ENCODE measurements at regions not wholly inside any gene's neighbourhood (a gene's known extent, or its start where the extent isn't known, plus 50 kb on each side); places are given as distances from the start of the nearest gene placed in this dataset.

GRCh38 chr4:28654618-28655017 is 1794.0 kb downstream of the STIM2 start:
- TF ChIP-seq CTCF (IDR thresholded peaks at IDR 0.05) (no peak), POLR2A (IDR thresholded peaks at IDR 0.05) (no peak)
- no peak overlapping the region for H3K27ac ChIP-seq
- H3K27me3 ChIP-seq = no peaks in the 10 kb centered on the region
- no peaks in the 10 kb centered on the region for H3K36me3 ChIP-seq (replicated peaks in 1 of 2; ENCODE audit: insufficient read depth in 1 of 2, low read depth in 2 of 2)
- H3K4me1 ChIP-seq = no peaks in the 10 kb centered on the region
- WGBS, 2 donors = 39 to 54% methylated on average over 3 of the region's 3 CpGs
- no peak for DNase-seq
- H3K4me3 ChIP-seq = no peak overlapping the region
- intact Hi-C loops (cut with DNase I) = no loop called here
- no peak for ATAC-seq
- H3K9me3 ChIP-seq = no peaks in the 10 kb centered on the region

GRCh38 chr4:28665306-28665705 is 1804.7 kb downstream of the STIM2 start:
- ATAC-seq = no peak
- intact Hi-C loops (cut with DNase I) = no loop called here

GRCh38 chr4:28675582-28675981 is 1814.9 kb downstream of the STIM2 start:
- Histone ChIP-seq H3K4me3 (no peak overlapping the region), H3K27me3 (no peaks in the 10 kb centered on the region), H3K9me3 (no peaks in the 10 kb centered on the region), H3K27ac (no peak overlapping the region), H3K4me1 (no peaks in the 10 kb centered on the region), H3K36me3 (replicated peaks in 1 of 2; ENCODE audit: insufficient read depth in 1 of 2, low read depth in 2 of 2) (no peaks in the 10 kb centered on the region)
- no peak for TF ChIP-seq POLR2A (IDR thresholded peaks at IDR 0.05)
- TF ChIP-seq CTCF (IDR thresholded peaks at IDR 0.05) = no peak
- ATAC-seq (no peak), DNase-seq (no peak)
- intact Hi-C loops (cut with DNase I) = no loop called here

More at GRCh38 chr4:28665306-28665705, 1804.7 kb downstream of the STIM2 start:
- no peak for DNase-seq
- Histone ChIP-seq H3K4me1 (no peaks in the 10 kb centered on the region), H3K9me3 (no peaks in the 10 kb centered on the region), H3K36me3 (replicated peaks in 1 of 2; ENCODE audit: insufficient read depth in 1 of 2, low read depth in 2 of 2) (no peaks in the 10 kb centered on the region), H3K4me3 (no peak overlapping the region), H3K27ac (no peak overlapping the region), H3K27me3 (no peaks in the 10 kb centered on the region)
- 47 to 80% methylated on average over 1 of the region's 1 CpG for WGBS, 2 donors
- TF ChIP-seq POLR2A (IDR thresholded peaks at IDR 0.05) = no peak
- TF ChIP-seq CTCF (IDR thresholded peaks at IDR 0.05) = no peak

- Histone ChIP-seq H3K36me3 (replicated peaks in 1 of 2; ENCODE audit: insufficient read depth in 1 of 2, low read depth in 2 of 2) (no peaks in the 10 kb centered on the region), H3K4me1 (no peaks in the 10 kb centered on the region), H3K9me3 (no peaks in the 10 kb centered on the region), H3K27ac (no peak overlapping the region), H3K4me3 (no peak overlapping the region), H3K27me3 (no peaks in the 10 kb centered on the region)
- intact Hi-C loops (cut with DNase I) = no loop called here
- no peak for ATAC-seq
- no peak for TF ChIP-seq CTCF (IDR thresholded peaks at IDR 0.05)
- TF ChIP-seq POLR2A (IDR thresholded peaks at IDR 0.05) = no peak
- no peak for DNase-seq
These were observed 1817.2 kb downstream of the STIM2 start for GRCh38 chr4:28677808-28678207.

- intact Hi-C loops (cut with DNase I) = no loop called here
These were observed 1822.2 kb downstream of the STIM2 start for GRCh38 chr4:28682847-28683246.

More at GRCh38 chr4:28682847-28683246, 1822.2 kb downstream of the STIM2 start:
- H3K36me3 ChIP-seq (replicated peaks in 1 of 2; ENCODE audit: insufficient read depth in 1 of 2, low read depth in 2 of 2) = no peaks in the 10 kb centered on the region
- no peak overlapping the region for H3K4me3 ChIP-seq
- no peaks in the 10 kb centered on the region for H3K27me3 ChIP-seq
- 16 to 61% methylated on average over 1 of the region's 1 CpG for WGBS, 2 donors
- ATAC-seq (no peak), DNase-seq (no peak)
- TF ChIP-seq POLR2A (IDR thresholded peaks at IDR 0.05) (no peak), CTCF (IDR thresholded peaks at IDR 0.05) (no peak)
- no peak overlapping the region for H3K27ac ChIP-seq
- H3K4me1 ChIP-seq = no peaks in the 10 kb centered on the region
- no peaks in the 10 kb centered on the region for H3K9me3 ChIP-seq

All from body of pancreas (tissue), 4 donors.